NCI-H1417 treated with DMSO at 0.1 percent for 48 hours (cell line): ENCODE measurements at regions not wholly inside any gene's neighbourhood (a gene's known extent, or its start where the extent isn't known, plus 50 kb on each side); places are given as distances from the start of the nearest gene placed in this dataset.
"Not testable (repeated sequence)": the region's sequence is repeated elsewhere in the genome, so short reads cannot be mapped to it uniquely, and the experiment has no call there.

Experiments
- DNase-seq: peaks from one replicate; lab custom pipeline; 2025; lab: John Stamatoyannopoulos, UW

DNA sequence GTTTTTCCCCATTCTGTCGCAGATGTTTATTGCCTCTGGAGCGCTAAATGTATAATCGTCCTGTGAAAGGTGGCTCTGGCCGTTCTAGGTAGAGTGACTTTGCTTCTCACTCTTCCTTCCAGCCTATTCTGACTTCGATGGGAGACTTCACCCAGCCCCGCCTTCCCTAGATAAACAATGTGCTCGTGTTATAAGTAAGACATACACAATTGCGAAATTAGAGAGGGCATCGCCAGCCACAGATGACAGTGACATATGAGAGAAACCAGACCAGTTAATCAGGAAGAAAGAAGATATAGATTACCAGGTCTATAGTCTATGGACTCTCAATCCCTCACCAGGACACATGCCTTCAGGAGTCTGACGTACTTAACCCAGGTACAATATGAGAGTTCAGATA is 1050.5 kb upstream of the AUTS2 start:
- no peak for DNase-seq

DNA sequence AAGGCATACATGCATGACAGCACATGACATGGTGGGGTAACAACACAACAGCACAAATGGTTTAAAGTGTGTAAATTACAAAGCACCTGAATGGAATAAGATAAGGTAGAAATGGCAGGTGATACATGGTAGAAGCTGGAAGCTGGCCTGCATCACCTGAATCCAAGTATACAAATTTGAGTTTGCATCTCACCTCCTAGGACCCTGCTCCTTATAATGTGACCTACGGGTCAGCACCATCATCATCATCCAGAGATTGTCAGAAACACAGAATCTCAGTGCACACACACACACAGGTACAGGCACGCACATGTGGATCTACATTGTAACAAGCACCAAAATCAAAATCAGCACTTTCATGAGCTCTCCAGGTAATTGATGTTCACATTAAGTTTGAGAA is 1048.2 kb upstream of the AUTS2 start:
- no peak for DNase-seq

DNA sequence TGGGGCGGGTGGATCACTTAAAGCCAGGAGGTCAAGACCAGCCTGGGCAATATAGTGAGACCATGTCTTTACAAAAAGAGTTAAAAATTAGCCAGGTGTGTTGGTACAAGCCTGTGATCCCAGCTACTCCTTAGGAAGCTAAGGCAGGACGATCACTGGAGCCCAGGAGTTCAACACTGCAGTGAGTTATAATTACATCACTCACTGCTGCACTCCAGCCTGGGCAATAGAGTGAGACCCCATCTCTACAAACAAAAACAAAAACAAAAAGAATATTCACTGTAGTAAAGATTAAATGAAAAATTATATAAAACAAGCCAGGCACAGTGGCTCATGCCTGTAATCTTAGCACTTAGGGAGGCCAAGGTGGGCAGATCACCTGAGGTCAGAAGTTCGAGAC is 1047.6 kb upstream of the AUTS2 start:
- no peak for DNase-seq

DNA sequence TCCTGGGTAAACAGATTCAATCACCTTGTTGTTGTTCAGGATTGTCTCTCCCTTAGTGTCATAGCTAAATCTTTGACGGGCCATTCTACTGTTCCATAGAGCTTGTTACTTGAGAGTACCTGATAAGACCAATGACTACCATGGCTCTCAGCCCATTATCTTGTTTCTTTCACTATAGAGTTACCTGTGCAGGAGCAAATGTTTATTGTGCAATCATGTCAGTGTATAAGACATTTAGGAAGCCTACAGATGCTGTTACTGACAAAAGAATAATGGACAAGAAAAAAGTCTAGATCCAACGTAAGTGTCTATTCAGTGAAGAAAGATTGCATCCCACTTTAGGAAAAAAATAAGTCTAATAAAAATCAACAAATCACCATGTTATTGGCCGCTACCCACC is 1041.7 kb upstream of the AUTS2 start:
- DNase-seq = no peak

DNA sequence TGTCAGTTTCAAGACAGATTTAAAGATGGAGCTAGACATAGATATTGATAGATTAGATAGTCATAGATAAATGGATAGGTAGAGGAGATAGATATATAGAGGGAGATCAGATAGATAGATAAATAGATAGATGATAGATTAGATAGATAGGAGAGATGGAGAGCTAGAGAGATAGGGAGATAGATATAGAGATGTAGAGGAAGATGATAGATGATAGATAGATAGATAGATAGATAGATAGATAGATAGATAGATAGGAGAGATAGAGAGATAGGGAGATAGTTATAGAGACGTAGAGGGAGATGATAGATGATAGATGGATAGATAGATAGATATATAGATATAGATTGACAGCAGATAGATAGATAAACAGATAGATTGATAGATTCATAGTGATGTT is 1038.8 kb upstream of the AUTS2 start:
- DNase-seq = no peak

DNA sequence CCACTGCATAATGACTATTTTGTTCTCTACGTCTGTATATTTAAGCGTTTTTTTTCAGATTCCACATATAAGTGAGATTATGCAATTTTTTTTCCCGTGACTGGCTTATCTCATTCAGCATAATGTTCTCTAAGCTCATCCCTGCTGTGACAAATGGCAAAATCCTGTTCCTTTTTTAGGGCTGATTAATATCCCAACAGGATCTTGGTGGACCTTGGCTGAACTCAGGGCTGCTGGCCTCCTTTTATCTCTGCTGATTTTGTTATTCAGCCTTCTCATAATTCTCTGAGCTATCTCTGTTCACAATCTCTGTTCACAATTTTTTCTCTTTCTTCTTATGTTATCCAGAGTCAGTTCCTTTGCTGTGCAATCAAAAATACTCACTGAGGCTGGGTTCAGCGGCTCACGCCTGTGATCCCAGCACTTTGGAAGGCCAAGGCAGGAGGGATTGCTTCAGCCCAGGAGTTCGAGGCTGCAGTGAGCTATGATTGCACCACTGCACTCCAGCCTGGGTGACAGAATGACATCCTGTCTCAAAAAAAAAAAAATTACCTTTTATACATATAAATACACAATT is 1035.9 kb upstream of the AUTS2 start:
- DNase-seq = no peak

DNA sequence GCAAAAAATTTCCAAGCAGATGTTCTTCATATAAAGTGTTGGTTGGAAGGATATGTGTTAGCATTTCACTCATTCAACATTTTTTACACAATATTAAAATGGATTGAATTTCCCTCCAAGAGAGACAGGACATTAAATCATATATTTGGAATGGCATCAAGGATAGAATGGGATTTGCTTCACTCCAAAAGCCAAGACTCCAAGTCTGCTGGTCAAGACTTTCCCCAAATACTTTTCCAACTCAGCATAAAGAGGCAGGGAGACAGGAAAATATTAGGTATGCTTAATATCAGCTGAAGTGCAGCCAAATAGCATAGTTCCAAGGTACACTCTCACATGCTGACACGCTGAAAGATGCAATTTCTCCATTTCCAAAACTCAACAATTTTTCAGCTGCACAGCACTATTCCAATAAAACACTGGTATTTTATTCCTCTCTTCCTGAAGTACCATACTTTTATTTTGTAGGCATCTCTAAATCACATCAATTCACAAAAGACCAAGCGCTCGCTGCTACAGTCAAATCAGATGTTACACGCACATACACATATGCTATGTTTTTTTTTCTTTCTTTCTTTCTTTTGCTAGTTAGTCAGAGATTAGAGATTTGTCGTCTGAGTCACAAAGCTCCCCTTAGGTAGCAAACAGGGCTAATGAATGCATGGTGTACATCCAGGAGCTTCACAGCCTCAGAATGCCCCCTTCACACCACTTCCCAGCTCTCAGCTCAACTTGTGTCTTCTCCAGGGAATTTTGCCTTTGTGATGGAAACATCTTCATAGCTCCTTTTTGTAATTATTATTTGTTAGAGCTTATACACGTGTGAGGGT is 1033.8 kb upstream of the AUTS2 start:
- DNase-seq = no peak

DNA sequence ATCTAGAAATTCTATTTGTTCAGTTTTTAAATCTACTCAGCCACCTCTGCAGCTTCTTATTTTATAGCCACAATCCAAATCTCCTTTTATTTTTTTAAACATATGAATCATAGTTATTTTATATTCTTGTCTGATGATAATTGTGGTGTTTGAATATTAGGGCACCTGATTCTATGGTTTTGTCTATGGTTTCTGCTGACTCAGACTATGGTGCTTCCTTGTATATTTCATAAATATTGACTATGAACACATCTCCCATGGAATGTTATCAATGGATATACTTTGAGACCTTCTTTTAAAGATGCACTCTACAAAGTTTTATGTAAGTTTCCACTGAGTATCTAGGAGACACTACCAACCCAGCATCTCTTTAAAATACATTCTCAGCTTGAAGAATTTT is 1027.0 kb upstream of the AUTS2 start:
- no peak for DNase-seq

DNA sequence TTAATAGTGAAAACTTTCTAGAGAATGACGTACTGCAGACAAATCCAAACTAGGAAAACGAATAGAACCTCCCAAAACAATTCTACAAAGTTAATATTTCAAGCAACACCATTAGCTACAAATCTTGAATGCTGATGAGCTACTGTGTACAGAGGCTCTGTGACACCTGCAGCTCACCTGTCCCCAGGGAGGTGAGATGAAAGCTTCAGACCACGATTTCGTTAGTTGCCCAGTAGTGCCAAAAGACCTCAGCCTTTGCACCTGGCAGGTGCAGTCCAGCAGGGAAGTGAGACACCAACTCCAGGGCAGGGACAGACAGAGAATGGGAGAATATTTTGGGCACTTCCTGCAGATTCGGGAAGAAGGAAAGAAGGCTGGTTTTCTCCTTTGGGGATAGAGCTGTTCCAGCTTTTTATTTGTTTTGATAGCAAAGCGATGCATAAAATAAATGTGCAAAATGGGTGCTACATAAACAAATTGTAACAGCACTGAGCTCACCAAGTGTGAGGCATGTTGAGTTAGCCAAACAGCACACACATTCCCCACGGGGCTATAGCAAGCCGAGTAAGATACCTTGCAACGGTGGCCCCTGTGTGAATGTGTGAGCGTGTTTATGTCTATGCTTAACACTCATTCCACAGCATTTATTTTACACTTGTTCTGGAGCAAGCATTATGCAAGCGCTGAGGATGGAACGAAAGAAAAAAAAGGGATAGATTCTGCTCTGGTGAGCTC is 1024.8 kb upstream of the AUTS2 start:
- no peak for DNase-seq

DNA sequence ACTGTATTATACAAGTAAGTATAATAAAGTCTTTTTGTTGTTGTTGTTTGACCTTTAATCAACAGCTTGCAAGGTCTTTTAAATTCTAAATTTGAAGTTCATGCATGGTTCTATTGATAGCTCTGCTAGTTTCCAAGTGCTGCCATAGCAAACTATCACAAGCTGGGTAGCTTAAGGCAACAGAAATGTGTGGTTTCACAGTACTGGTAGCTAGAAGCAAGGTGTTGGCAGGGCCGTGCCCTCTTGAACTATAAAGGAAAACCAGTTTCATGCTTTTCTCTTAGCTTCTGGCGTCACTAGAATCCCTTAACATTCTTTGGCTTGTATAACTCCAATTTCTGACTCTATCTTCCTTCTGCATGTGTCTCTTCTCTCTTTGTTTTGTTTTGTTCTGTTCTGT is 1021.9 kb upstream of the AUTS2 start:
- DNase-seq = no peak

DNA sequence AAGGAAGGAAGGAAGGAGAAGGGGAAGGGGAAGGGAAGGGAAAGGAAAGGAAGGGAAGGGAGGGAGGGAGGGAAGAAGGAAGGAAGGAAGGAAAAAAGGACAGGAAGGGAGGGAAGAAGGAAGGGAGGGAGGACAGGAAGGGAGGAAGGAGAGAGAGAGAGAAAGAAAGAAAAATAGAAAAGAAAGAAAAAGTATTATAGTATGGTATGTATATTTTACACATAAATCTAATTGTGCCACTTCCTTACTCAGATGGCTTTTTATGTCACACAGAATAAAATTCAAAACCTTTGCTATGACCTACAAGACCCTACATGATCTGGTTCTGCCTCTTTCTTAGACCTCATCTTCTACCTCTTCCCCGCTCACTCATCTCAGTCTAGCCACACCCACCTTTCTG is 1016.9 kb upstream of the AUTS2 start:
- DNase-seq = no peak

DNA sequence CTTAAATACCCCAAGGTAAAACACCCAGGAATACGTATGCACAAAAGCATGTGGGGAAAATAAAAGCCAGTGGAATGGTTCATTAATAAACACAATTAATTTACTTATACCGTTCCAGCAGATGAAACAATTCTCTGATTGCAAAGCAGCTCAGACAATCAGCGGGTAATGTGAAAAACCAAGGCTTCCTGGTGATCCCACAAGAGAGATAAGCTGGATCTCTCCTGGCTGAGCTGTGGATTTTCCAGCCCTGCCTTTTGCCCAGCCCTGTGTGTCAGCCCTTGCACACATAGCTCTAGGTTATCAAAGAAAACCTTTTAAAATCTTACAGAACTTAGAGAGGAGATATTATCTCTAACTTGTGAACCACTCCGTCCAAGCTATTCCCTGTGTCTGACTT is 1010.7 kb upstream of the AUTS2 start:
- no peak for DNase-seq

DNA sequence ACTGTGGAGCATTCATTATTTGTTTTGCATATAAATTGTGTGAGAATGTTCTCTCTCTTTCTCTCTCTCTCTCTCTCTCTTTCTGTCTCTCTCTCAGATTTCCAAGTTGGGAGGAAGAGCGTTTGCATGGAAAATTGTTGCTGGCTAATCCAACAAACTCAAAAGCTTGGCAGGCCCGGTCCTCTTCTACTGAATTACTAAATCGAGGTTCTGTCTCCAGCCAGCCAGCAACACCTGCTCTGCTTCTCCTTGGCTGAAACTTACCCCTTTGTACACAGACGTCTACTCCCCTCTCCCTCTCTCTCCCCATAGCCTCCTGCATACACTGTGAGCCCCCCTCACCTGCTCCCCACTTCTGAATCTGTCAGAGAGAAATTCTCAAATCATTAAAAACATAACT is 996.4 kb upstream of the AUTS2 start:
- no peak for DNase-seq

DNA sequence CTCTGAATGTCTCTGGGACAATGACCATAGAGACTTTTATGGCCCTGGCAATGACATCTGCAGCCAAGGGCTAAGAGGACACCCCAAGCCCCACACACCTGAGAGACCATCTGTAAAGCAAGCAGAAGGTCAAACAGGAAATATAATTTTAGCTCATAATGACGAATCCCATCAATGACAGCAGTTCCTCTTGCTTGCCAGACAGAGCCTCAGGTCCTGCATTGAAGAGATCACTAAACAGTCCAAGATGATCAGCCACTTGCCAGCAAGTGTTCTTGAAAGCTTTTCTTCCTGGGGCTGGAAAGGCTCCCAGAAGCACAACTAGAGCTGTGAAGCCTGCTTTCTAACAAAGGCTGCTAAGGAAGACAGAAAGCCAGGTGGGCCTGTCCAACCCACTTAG is 993.7 kb upstream of the AUTS2 start:
- DNase-seq = no peak

DNA sequence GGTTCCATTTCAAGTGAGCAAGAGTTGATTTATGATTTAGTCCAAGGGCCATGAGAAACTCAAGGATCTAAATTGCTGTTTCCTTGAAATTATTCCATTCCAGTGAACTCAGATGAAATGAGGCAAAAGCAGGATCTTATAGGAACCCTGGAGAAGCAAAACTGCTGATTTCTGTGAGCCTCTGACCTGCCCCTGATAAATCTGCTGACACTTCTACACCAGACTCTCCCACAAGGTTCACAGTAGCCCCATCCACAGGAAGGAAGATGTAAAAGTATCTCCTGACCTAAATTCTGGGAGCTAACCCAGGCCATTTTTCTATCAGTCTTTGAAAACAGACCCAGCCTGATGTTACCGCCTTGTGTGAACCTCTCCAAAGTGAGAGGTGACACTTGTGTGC is 987.6 kb upstream of the AUTS2 start:
- no peak for DNase-seq

DNA sequence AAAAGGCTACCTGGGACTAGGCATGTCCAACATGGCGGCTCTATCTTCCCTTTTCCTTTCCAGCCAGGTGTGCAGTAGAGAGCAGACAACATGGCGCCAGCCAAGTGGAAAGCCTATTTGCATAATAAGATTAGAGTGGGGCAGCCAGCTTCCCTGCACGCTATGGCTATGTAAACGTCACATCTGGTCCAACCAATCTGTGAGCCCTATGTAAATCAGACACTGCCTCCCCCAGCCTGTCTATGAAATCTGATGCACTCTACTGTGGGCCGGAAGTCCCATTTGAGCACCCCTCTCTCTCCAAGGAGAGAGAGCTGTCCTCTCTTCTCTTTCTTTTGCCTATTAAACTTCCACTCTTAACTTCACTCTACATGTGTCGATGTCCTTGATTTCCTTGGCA is 984.9 kb upstream of the AUTS2 start:
- no peak for DNase-seq

DNA sequence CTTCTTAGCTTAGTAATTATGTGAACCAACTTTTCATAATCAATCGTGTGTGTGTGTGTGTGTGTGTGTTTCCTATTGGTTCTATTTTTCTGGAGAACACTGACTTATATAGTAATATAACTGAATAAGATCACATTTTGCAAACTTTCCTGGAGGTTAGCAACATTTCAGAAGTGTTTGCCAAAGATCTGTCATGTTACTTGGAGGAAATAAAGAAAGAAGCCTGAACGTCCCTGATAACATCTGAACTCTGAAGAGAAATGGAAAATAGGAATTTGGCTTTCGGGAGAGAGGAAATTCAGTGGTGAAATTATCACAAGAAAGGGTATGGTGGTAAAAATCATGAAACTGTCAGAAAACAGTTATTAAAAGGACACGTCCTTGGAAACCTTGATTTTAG is 984.4 kb upstream of the AUTS2 start:
- DNase-seq = no peak

DNA sequence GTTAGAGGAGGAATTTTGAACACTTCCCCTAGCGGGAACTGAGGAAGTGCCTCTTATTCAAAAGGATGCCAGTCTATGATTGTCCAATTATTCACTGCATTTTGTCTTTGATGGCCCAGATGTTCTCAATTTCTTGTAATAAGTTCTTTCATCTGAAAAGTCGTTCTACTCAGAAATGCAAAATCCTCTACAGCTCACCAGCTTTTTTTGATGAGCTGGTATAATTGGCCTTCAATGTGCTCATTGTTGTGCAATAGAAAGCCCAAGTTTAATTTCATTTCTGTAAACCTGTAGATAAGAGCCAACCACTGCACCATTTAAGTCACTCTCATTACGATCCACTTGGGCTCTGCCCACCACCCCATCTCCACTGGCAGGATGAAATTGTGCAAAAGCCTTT is 978.7 kb upstream of the AUTS2 start:
- DNase-seq = no peak

DNA sequence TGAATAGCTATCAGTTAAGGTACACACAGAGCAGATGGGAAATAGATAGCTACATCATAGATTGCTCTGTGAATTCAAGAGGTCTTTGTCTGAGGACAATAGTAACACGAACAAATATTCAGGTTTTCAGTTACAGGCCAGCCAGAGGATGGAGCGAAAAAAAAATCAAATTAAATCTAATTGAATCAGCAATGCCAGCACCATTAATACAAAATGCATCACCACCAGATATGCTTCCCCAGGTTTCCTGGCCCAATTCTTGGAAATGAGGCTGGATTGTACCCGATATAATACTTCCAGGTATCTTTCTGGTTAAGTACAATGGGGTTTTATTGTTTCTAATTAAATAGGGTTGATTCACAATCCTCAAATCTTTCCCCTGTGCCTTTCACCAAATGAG is 975.8 kb upstream of the AUTS2 start:
- no peak for DNase-seq

DNA sequence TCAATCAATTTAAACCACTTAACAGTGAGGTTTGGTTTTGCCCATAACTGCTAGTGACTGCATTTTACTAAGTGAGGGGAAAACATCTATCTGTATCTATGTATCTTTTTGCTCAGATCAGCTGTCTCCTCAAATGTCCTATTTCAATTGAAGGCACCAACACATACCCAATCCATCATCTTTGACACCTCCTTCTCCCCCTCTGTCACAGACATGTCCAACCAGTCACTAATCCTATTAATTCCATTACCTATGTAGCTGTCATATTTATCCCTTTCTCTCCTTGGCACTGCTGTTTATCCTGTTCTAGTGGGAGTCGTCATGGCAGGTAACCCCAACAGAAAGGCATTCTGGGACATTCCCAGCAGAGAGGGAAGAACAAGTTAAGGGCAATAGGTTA is 975.2 kb upstream of the AUTS2 start:
- DNase-seq = no peak

DNA sequence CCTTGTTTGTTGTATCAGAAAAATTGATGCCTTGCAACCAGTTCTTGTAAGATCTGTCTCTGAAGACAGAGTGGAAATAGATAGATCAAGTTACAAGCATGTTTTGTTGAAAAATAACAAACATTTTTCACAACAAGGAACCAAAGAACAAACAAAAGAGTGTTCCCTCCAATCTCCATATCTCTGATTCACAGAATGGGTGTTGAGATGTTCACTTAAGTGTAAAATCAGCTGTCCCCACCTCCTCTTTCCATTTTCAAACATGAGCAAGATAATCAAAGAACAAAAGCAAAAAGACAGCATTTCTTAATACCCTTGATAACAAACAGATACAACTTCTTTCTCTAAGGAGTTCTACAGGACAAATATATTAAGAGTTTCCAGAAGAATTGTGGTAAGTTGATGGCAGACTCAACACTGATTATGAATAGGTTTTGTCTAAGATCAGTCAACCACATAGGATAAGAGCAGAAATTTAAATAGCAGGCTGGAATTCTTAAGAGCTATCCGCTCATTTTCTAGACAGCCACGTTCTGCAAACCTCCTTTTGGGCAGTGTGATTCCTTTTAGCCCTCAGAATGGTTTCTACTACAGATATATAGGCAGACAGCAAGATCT is 970.9 kb upstream of the AUTS2 start:
- DNase-seq = no peak

DNA sequence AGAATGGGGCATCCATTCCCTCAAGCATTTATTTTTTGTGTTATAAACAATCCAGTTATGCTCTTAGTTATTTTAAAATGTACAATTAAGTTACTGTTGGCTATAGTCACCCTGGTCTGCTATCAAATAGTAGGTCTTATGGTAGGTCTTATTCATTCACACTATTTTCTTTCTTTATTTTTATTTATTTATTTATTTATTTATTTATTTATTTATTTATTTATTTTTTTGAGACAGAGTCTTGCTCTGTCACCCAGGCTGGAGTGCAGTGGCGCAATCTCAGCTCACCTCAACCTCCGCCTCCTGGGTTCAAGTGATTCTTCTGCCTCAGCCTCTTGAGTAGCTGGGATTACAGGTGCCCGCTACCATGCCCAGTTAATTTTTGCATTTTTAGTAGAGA is 967.4 kb upstream of the AUTS2 start:
- not testable (repeated sequence) for DNase-seq

DNA sequence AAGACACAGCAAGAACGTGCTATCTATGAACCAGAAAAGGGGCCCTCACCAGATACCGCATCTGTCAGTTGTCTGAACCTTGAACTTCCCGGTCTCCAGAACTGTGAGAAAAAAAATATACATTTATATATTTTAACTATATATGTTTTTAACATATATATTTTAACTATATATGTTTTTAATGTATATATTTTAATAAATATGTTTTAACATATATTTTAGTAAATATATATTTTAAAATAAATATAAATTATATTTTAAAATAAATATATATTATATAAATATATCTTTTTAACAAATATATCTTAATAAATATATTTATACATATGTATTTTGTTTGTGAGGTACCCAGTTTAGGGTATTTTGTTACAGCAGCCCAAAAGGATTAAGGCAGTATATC is 958.2 kb upstream of the AUTS2 start:
- no peak for DNase-seq
